H1 (cell line): ENCODE measurements at regions not wholly inside any gene's neighbourhood (a gene's known extent, or its start where the extent isn't known, plus 50 kb on each side); places are given as distances from the start of the nearest gene placed in this dataset.
"Not testable (repeated sequence)": the region's sequence is repeated elsewhere in the genome, so short reads cannot be mapped to it uniquely, and the experiment has no call there.

Source experiments
- CHD2 ChIP-seq: IDR thresholded peaks from 2 replicates; pipeline ENCODE4 v1.6.1; 2012; ENCODE audit warnings: low read length, improper control_type of control experiment
- NRF1 ChIP-seq: IDR thresholded peaks from 2 replicates; pipeline ENCODE4 v1.6.1; 2011; ENCODE audit warnings: mild to moderate bottlenecking, low read depth, low read length, improper control_type of control experiment
- POLR2A ChIP-seq, 2 experiments: IDR thresholded peaks; 1 replicate in 1 of 2; 2 replicates in 1 of 2; pipeline ENCODE4 v1.6.1; 2011; ENCODE audit warnings: low read depth in 2 of 2, low read length in 2 of 2, mild to moderate bottlenecking in 2 of 2; ENCODE audit errors: control extremely low read depth in 1 of 2
- POLR2AphosphoS5 ChIP-seq: IDR thresholded peaks from 2 replicates; pipeline ENCODE4 v1.6.1; 2011; ENCODE audit warnings: low read depth, low read length
- RAD21 ChIP-seq, 2 experiments: IDR thresholded peaks in 1 of 2; conservative IDR thresholded peaks in 1 of 2; 2 replicates each; pipeline ENCODE4 v1.6.1; 2011; ENCODE audit warnings: low read depth in 2 of 2, low read length in 2 of 2, improper control_type of control experiment in 1 of 2, inconsistent platforms in 1 of 2, mild to moderate bottlenecking in 1 of 2, moderate library complexity in 1 of 2
- SP1 ChIP-seq: IDR thresholded peaks from 2 replicates; pipeline ENCODE4 v1.6.1; 2011; ENCODE audit warnings: low read depth, low read length
- SRF ChIP-seq: IDR thresholded peaks from 2 replicates; pipeline ENCODE4 v1.6.1; 2011; ENCODE audit warnings: mild to moderate bottlenecking, low read depth, low read length, moderate library complexity
- TAF1 ChIP-seq: IDR thresholded peaks from 2 replicates; pipeline ENCODE4 v1.6.1; 2011; ENCODE audit warnings: mild to moderate bottlenecking, low read depth, low read length
- TF ChIP-seq, protein P1 (sequence below): IDR thresholded peaks from 2 replicates; pipeline ENCODE4 v1.6.1; 2011; ENCODE audit warnings: low read length, improper control_type of control experiment
- TF ChIP-seq, protein P2 (sequence below), 3 experiments: IDR thresholded peaks; 1 replicate in 2 of 3; 2 replicates in 1 of 3; pipeline versions ENCODE4 v1.5.1 to v1.6.1; 2011; ENCODE audit warnings: low read length in 3 of 3, mild to moderate bottlenecking in 3 of 3, inconsistent platforms in 2 of 3, low read depth in 1 of 3, moderate library complexity in 1 of 3; ENCODE audit not compliant: insufficient read depth in 1 of 3; ENCODE audit errors: control extremely low read depth in 1 of 3

- TF ChIP-seq, protein P1, sequence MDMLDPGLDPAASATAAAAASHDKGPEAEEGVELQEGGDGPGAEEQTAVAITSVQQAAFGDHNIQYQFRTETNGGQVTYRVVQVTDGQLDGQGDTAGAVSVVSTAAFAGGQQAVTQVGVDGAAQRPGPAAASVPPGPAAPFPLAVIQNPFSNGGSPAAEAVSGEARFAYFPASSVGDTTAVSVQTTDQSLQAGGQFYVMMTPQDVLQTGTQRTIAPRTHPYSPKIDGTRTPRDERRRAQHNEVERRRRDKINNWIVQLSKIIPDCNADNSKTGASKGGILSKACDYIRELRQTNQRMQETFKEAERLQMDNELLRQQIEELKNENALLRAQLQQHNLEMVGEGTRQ: not testable (repeated sequence)
- TF ChIP-seq CHD2; SRF; RAD21 (IDR thresholded peaks at IDR 0.05 in 1 of 2, conservative IDR thresholded peaks at IDR 0.05 in 1 of 2; ENCODE audit: low read depth in 2 of 2, low read length in 2 of 2); NRF1; TAF1; POLR2AphosphoS5; POLR2A (IDR thresholded peaks at IDR 0.05; ENCODE audit: control extremely low read depth in 1 of 2, low read depth in 2 of 2, low read length in 2 of 2); SP1: not testable (repeated sequence)
- TF ChIP-seq, protein P2, sequence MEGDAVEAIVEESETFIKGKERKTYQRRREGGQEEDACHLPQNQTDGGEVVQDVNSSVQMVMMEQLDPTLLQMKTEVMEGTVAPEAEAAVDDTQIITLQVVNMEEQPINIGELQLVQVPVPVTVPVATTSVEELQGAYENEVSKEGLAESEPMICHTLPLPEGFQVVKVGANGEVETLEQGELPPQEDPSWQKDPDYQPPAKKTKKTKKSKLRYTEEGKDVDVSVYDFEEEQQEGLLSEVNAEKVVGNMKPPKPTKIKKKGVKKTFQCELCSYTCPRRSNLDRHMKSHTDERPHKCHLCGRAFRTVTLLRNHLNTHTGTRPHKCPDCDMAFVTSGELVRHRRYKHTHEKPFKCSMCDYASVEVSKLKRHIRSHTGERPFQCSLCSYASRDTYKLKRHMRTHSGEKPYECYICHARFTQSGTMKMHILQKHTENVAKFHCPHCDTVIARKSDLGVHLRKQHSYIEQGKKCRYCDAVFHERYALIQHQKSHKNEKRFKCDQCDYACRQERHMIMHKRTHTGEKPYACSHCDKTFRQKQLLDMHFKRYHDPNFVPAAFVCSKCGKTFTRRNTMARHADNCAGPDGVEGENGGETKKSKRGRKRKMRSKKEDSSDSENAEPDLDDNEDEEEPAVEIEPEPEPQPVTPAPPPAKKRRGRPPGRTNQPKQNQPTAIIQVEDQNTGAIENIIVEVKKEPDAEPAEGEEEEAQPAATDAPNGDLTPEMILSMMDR (IDR thresholded peaks at IDR 0.05; ENCODE audit: control extremely low read depth in 1 of 3, insufficient read depth in 1 of 3, low read depth in 1 of 3, low read length in 3 of 3): not testable (repeated sequence)
Measured at GRCh38 chr14:55861561-55861960, 256.6 kb upstream of the PELI2 start.
